NB4 (cell line): ENCODE measurements at regions not wholly inside any gene's neighbourhood (a gene's known extent, or its start where the extent isn't known, plus 50 kb on each side); places are given as distances from the start of the nearest gene placed in this dataset.

ENCODE experiments used
- POLR2A ChIP-seq: IDR thresholded peaks from 2 replicates; pipeline ENCODE4 v1.6.1; 2011; ENCODE audit warnings: mild to moderate bottlenecking; ENCODE audit not compliant: insufficient read length; ENCODE audit errors: extremely low read depth
- TF ChIP-seq, protein P1 (sequence below): IDR thresholded peaks from one replicate; pipeline ENCODE4 v1.5.1; 2012; ENCODE audit warnings: low read depth, low read length

- TF ChIP-seq POLR2A = no peak
- TF ChIP-seq, protein P1, sequence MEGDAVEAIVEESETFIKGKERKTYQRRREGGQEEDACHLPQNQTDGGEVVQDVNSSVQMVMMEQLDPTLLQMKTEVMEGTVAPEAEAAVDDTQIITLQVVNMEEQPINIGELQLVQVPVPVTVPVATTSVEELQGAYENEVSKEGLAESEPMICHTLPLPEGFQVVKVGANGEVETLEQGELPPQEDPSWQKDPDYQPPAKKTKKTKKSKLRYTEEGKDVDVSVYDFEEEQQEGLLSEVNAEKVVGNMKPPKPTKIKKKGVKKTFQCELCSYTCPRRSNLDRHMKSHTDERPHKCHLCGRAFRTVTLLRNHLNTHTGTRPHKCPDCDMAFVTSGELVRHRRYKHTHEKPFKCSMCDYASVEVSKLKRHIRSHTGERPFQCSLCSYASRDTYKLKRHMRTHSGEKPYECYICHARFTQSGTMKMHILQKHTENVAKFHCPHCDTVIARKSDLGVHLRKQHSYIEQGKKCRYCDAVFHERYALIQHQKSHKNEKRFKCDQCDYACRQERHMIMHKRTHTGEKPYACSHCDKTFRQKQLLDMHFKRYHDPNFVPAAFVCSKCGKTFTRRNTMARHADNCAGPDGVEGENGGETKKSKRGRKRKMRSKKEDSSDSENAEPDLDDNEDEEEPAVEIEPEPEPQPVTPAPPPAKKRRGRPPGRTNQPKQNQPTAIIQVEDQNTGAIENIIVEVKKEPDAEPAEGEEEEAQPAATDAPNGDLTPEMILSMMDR = no peak
Measured at GRCh38 chr5:87004101-87004500, 263.6 kb upstream of the RASA1 start.
